Mucosa of descending colon (tissue), 3 donors: ENCODE measurements at regions not wholly inside any gene's neighbourhood (a gene's known extent, or its start where the extent isn't known, plus 50 kb on each side); places are given as distances from the start of the nearest gene placed in this dataset.

Experiments
- ATAC-seq: fragments of 200-7000 bp; cut with Tn5 transposase; one replicate; pipeline ENCODE4 v1.9.1; 2020; ENCODE audit warnings: mild to moderate bottlenecking, moderate library complexity
- DNase-seq, 3 donors: peaks; one replicate each; pipeline ENCODE4 v3.0.0-alpha.2; 2020
- H3K36me3 ChIP-seq: fragments of 200-600 bp; one replicate; pipeline ENCODE4 v1.8.0; 2021; ENCODE audit warnings: low read depth, mild to moderate bottlenecking
- H3K4me1 ChIP-seq: fragments of 200-600 bp; one replicate; pipeline ENCODE4 v1.8.0; 2021; ENCODE audit warnings: low read depth, mild to moderate bottlenecking
- H3K4me3 ChIP-seq: fragments of 200-600 bp; one replicate; pipeline ENCODE4 v1.8.0; 2021; ENCODE audit warnings: mild to moderate bottlenecking
- H3K9me3 ChIP-seq: fragments of 200-600 bp; one replicate; pipeline ENCODE4 v1.8.0; 2021; ENCODE audit warnings: mild to moderate bottlenecking
- CTCF ChIP-seq: fragments of 200-600 bp; IDR thresholded peaks from one replicate; pipeline ENCODE4 v1.8.0; 2022; ENCODE audit warnings: antibody characterized with exemption, mild to moderate bottlenecking
- intact Hi-C, 2 donors: fragments of 100-400 bp; cut with DNase I in 1 of 2; cut with micrococcal nuclease in 1 of 2; formaldehyde crosslinking; loops; one replicate each; pipeline versions ENCODE4 v1.11.0 to v1.11.1; 2022; cut with DNase I, micrococcal nuclease
- donor health status: DM: no; HTN: no; CAD: no; lungs with moderate emphysema.
- donor health status: DM: no; HTN: no; CAD: no.
- donor health status: DM: no; HTN: yes; CAD: no.

GRCh38 chr9:108245331-108245730 is 610.5 kb downstream of the ACTL7B start:
- no peak overlapping the region for H3K4me3 ChIP-seq
- DNase-seq (no peak), ATAC-seq (no peak)
- intact Hi-C loops, result no loop called here
- H3K4me1 ChIP-seq, result no peaks in the 10 kb centered on the region
- H3K36me3 ChIP-seq, result no peaks in the 10 kb centered on the region
- no peak for TF ChIP-seq CTCF
- H3K9me3 ChIP-seq, result no peaks in the 10 kb centered on the region

DNA sequence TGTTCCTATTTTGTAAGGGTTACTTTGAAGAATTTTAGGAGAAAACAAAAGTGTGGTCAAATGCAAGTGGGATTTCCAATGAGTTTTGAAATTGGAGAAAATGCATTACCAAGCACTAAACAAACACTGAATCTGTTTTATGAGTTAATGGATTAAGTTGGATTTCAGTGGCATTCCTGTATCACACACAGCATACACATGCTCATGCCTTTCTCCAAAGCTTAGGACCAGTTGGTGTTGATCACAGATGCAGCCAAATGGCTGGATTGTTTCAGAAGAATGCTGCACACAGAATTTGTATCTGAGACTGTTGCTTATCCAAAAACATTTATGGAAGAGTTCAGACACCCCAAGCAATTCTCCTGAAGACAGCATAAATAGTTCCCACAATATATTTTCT is 611.1 kb downstream of the ACTL7B start:
- no peak for TF ChIP-seq CTCF
- H3K4me3 ChIP-seq, result no peak overlapping the region
- intact Hi-C loops, result no loop called here

DNA sequence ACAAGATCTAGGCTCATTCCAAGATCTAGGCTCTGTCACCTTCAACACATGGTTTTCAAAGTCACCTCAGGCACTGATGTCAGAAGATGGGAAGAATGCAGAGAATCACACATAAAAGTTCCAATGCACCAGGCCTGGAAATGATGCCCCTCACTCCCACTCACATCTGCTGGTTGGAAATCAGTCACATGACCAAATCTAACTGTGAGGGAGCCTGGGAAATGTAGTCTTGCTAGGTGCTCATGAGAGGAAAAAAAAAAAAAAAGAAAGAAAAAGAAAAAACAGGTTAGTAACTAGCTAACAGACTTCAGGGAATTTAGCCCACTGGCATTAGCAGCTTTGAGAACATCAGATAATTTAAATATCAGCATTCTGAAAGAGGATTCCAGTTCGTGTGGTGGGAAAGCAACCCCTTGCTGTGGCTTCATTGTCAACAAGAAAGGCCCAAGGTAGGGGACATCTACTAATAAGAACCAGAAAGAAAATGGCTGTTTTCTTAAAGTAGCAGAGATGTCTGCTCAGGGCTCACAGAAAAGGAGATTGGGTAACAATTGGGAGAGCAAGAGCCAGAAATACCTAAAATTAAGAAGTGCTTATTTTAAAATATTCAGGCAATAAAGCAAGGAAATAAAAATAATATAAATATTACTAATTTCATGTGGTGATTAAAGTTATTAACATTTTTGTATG is 614.3 kb downstream of the ACTL7B start:
- no peak for ATAC-seq
- intact Hi-C loops, result no loop called here

More for the DNA sequence above, 611.1 kb downstream of the ACTL7B start:
- no peak for DNase-seq
- H3K9me3 ChIP-seq, result no peaks in the 10 kb centered on the region
- ATAC-seq, result no peak
- no peaks in the 10 kb centered on the region for H3K36me3 ChIP-seq
- no peaks in the 10 kb centered on the region for H3K4me1 ChIP-seq

GRCh38 chr9:108239696-108240321 is 616.0 kb downstream of the ACTL7B start:
- no peak for ATAC-seq
- no peak for TF ChIP-seq CTCF
- Histone ChIP-seq H3K36me3 (no peaks in the 10 kb centered on the region), H3K4me1 (no peaks in the 10 kb centered on the region), H3K4me3 (no peak overlapping the region), H3K9me3 (no peaks in the 10 kb centered on the region)
- no peak for DNase-seq
- intact Hi-C loops, result no loop called here

More for the DNA sequence above, 614.3 kb downstream of the ACTL7B start:
- Histone ChIP-seq H3K36me3 (no peaks in the 10 kb centered on the region), H3K4me1 (no peaks in the 10 kb centered on the region), H3K4me3 (no peak overlapping the region), H3K9me3 (no peaks in the 10 kb centered on the region)
- no peak for DNase-seq
- no peak for TF ChIP-seq CTCF

DNA sequence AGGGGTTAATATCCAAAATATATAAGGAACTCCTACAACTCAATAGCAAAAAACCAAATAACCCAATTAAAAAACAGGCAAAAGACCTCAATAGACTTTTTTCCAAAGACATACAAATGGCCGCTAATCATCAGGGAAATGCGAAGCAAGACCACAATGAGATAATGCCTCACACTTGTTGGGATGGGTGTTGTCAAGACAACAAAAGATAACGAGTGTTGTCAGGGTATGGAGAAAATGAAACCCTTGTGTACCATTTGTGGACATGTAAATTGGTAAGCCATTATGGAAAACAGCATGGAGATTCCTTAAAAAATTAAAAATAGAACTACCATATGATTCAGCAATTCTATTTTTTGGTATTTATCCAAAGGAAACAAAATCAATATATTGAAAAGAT is 620.2 kb downstream of the ACTL7B start:
- DNase-seq (no peak), ATAC-seq (no peak)
- Histone ChIP-seq H3K4me3 (no peak overlapping the region), H3K9me3 (no peaks in the 10 kb centered on the region), H3K36me3 (no peaks in the 10 kb centered on the region), H3K4me1 (no peaks in the 10 kb centered on the region)
- intact Hi-C loops, result no loop called here
- TF ChIP-seq CTCF, result no peak
